Spleen (tissue), 11 donors: ENCODE measurements at regions not wholly inside any gene's neighbourhood (a gene's known extent, or its start where the extent isn't known, plus 50 kb on each side); places are given as distances from the start of the nearest gene placed in this dataset.
A peak's percentile ranks its signal among the peaks of the same experiment; 100 is the strongest.

Experiments used
- DNase-seq: peaks from one replicate; pipeline ENCODE4 v3.0.0-alpha.2; 2020
- H3K27ac ChIP-seq, 8 donors: fragments of 200-600 bp; sonication (generic) in 7 of 8; 1 replicate in 4 of 8; 2 replicates in 4 of 8; pipeline versions ENCODE4 v1.5.0 to v1.8.0; 2016 to 2021; ENCODE audit warnings: inconsistent platforms in 4 of 8, mild to moderate bottlenecking in 4 of 8, moderate library complexity in 1 of 8
- H3K27me3 ChIP-seq, 7 donors: fragments of 200-600 bp; sonication (generic) in 6 of 7; replicated peaks in 1 of 7; 1 replicate in 4 of 7; 2 replicates in 3 of 7; pipeline versions ENCODE4 v1.5.0 to v1.8.0; 2016 to 2021; ENCODE audit warnings: inconsistent platforms in 3 of 7, mild to moderate bottlenecking in 1 of 7
- H3K36me3 ChIP-seq, 6 donors: fragments of 200-600 bp; sonication (generic) in 5 of 6; 1 replicate in 4 of 6; 2 replicates in 2 of 6; pipeline versions ENCODE4 v1.5.0 to v1.8.0; 2016 to 2021; ENCODE audit warnings: inconsistent platforms in 2 of 6
- H3K4me1 ChIP-seq, 6 donors: fragments of 200-600 bp; sonication (generic) in 5 of 6; 1 replicate in 3 of 6; 2 replicates in 3 of 6; pipeline versions ENCODE4 v1.5.0 to v1.8.0; 2016 to 2021; ENCODE audit warnings: inconsistent platforms in 3 of 6
- H3K4me3 ChIP-seq, 8 donors: fragments of 200-600 bp; sonication (generic) in 7 of 8; 1 replicate in 4 of 8; 2 replicates in 4 of 8; pipeline versions ENCODE4 v1.5.0 to v1.8.0; 2016 to 2021; ENCODE audit warnings: inconsistent platforms in 4 of 8, mild to moderate bottlenecking in 4 of 8, moderate library complexity in 2 of 8
- H3K9me3 ChIP-seq, 8 donors: fragments of 200-600 bp; sonication (generic) in 7 of 8; 1 replicate in 4 of 8; 2 replicates in 4 of 8; pipeline versions ENCODE4 v1.5.0 to v1.8.0; 2016 to 2021; ENCODE audit warnings: inconsistent platforms in 4 of 8
- CTCF ChIP-seq, 11 experiments: fragments of 200-600 bp in 7 of 11; fragments of 450-650 bp in 4 of 11; sonication (generic) in 4 of 11; IDR thresholded peaks in 8 of 11; conservative IDR thresholded peaks in 3 of 11; 1 replicate in 7 of 11; 2 replicates in 4 of 11; pipeline versions ENCODE4 v1.4.0 to v1.8.0; 2016 to 2021; ENCODE audit warnings: antibody characterized with exemption in 11 of 11, inconsistent platforms in 4 of 11, mild to moderate bottlenecking in 1 of 11
- POLR2A ChIP-seq, 3 donors: fragments of 450-650 bp; IDR thresholded peaks; one replicate each; pipeline ENCODE4 v1.5.1; 2017; ENCODE audit warnings: antibody characterized with exemption in 3 of 3, mild to moderate bottlenecking in 1 of 3
- POLR2AphosphoS5 ChIP-seq, 3 donors: sonication (generic); formaldehyde crosslinking; IDR thresholded peaks; one replicate each; pipeline ENCODE4 v1.5.1; 2017; ENCODE audit warnings: antibody characterized with exemption in 3 of 3
- WGBS, 5 donors: extraction: QIAGEN DNeasy Blood & Tissue Kit in 3 of 5; methylation state at CpG; one replicate each; pipeline versions ENCODE4 v1.1.5 to v1.1.7; 2013 to 2018; 5-methylcytosine and 5-hydroxymethylcytosine counted together
- intact Hi-C: fragments of 100-400 bp; cut with DNase I; formaldehyde crosslinking; loops from one replicate; pipeline ENCODE4 v1.15.0; 2023; ENCODE audit warnings: low total_unique reads
- donor health status: healthy with polysubstance abuse.
- donor health status: DM: no; HTN: no; CAD: no; lungs with moderate emphysema.
- donor health status: DM: no; HTN: no; CAD: no.
- donor health status: Bipolar disorder and iron deficiency.
- donor health status: healthy.
- donor health status: DM: no; HTN: no; CAD: no.
- donor health status: DM: yes; HTN: yes; CAD: no.

DNA sequence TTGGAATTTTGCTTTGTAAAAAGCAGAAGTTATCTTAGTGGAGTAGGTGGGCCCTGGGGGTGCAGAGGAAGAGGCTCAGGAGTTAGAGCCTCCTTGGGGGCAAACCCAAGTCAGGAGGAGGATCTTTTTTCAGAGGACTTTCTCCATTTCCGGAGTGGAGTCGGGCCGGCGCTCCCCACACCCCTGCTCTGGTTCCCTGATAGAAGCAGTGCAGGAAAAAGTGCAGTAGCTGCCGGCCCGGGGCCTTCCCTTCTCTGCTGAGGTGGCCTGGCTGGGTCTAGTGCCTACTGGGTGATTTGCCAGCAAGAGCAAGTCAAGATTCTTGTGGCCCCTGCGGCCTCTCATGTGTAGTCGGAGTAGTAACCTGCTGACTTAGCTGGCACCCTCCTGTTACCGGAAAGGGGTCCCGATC is 124.2 kb upstream of the HS6ST1 start:
- peak; percentile 76 for DNase-seq
- intact Hi-C loops, result no loop called here
- WGBS, 5 donors, result 22 to 32% (median 25%) methylated on average over 9 to 10 of the region's 10 CpGs

GRCh38 chr2:128444121-128444771 is 125.6 kb upstream of the HS6ST1 start:
- peak overlapping the region in 4 of 8 donors; percentile 59 to 76 (median 68) for H3K27ac ChIP-seq
- DNase-seq, result peak; percentile 69
- 76 to 83% (median 80%) methylated on average over 5 to 7 of the region's 7 CpGs for WGBS, 5 donors
- H3K4me3 ChIP-seq, result no peak overlapping the region
- no peaks in the 10 kb centered on the region for H3K9me3 ChIP-seq
- H3K36me3 ChIP-seq, result no peaks in the 10 kb centered on the region
- TF ChIP-seq CTCF (IDR thresholded peaks at IDR 0.05 in 8 of 11, conservative IDR thresholded peaks at IDR 0.05 in 3 of 11) (no peak), POLR2A (IDR thresholded peaks at IDR 0.05) (no peak), POLR2AphosphoS5 (IDR thresholded peaks at IDR 0.05) (no peak)
- peaks cover 21 to 84% (median 59%) of the 10 kb centered on the region in 6 donors for H3K4me1 ChIP-seq
- intact Hi-C loops, result no loop called here
- peaks cover 0 to 11% (median 0%) of the 10 kb centered on the region in 7 donors for H3K27me3 ChIP-seq

More for the DNA sequence above, 124.2 kb upstream of the HS6ST1 start:
- no peak for TF ChIP-seq POLR2AphosphoS5 (IDR thresholded peaks at IDR 0.05)
- no peak for TF ChIP-seq CTCF (IDR thresholded peaks at IDR 0.05 in 8 of 11, conservative IDR thresholded peaks at IDR 0.05 in 3 of 11)
- TF ChIP-seq POLR2A (IDR thresholded peaks at IDR 0.05), result no peak
- H3K4me3 ChIP-seq, result no peak overlapping the region
- H3K9me3 ChIP-seq, result no peaks in the 10 kb centered on the region
- H3K4me1 ChIP-seq, result peaks cover 21 to 79% (median 59%) of the 10 kb centered on the region in 6 donors
- peak overlapping the region in 6 of 8 donors; percentile 26 to 71 (median 66) for H3K27ac ChIP-seq
- no peaks in the 10 kb centered on the region for H3K36me3 ChIP-seq
- H3K27me3 ChIP-seq, result peaks cover 0 to 11% (median 0%) of the 10 kb centered on the region in 7 donors

DNA sequence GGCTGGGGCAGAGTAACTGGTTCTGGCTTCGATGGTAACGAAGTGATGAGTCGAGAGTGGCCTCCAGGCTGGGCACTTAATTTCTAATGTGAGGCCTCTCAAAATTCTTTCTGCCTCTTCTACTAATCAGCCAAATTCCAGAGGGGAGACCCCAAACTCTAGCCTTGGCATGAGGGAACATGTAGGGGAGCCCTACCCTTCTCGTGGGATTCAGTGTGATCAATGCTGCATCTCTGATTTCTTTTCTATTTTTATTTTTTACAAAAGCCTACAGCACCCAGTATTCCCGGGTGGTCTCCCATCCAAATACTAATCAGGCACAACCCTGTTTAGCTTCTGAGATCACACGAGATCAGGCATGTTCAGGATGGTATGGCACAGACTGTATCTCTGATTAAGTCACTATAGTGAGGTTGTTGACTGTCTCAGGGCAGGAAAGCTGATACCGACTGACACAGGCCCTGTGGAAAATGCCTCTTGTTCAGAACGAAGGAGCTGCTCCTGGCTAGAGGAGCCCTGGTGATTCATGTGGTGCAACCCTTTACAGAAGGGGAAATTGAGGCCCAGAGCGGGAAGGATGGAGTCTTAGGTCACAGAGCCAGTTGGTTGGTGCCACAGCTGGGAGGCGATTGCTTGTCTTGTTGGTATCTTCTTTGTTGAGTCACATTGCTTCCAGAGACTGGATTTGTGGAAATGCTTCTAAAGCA is 126.3 kb upstream of the HS6ST1 start:
- intact Hi-C loops, result no loop called here
- H3K4me3 ChIP-seq, result no peak overlapping the region
- H3K4me1 ChIP-seq, result peaks cover 21 to 89% (median 58%) of the 10 kb centered on the region in 6 donors
- H3K27ac ChIP-seq, result peak overlapping the region in 6 of 8 donors; percentile 54 to 76 (median 68)
- no peaks in the 10 kb centered on the region for H3K36me3 ChIP-seq
- DNase-seq, result no peak
- peaks cover 0 to 11% (median 0%) of the 10 kb centered on the region in 7 donors for H3K27me3 ChIP-seq
- TF ChIP-seq CTCF (IDR thresholded peaks at IDR 0.05 in 8 of 11, conservative IDR thresholded peaks at IDR 0.05 in 3 of 11), result no peak
- no peak for TF ChIP-seq POLR2A (IDR thresholded peaks at IDR 0.05)
- TF ChIP-seq POLR2AphosphoS5 (IDR thresholded peaks at IDR 0.05), result no peak
- 74 to 82% (median 81%) methylated on average over 10 of the region's 10 CpGs for WGBS, 5 donors
- H3K9me3 ChIP-seq, result no peaks in the 10 kb centered on the region

GRCh38 chr2:128445523-128445900 is 126.8 kb upstream of the HS6ST1 start:
- H3K27me3 ChIP-seq, result peaks cover 0 to 11% (median 0%) of the 10 kb centered on the region in 7 donors
- H3K36me3 ChIP-seq, result no peaks in the 10 kb centered on the region
- peak; percentile 72 for DNase-seq
- 50 to 74% (median 56%) methylated on average over 4 of the region's 4 CpGs for WGBS, 5 donors
- H3K9me3 ChIP-seq, result no peaks in the 10 kb centered on the region
- peak overlapping the region in 6 of 8 donors; percentile 54 to 76 (median 68) for H3K27ac ChIP-seq
- H3K4me1 ChIP-seq, result peaks cover 21 to 89% (median 56%) of the 10 kb centered on the region in 6 donors
- TF ChIP-seq POLR2AphosphoS5 (IDR thresholded peaks at IDR 0.05) (peak in 2 of 3 donors; percentile 38 to 53), POLR2A (IDR thresholded peaks at IDR 0.05) (no peak), CTCF (IDR thresholded peaks at IDR 0.05 in 8 of 11, conservative IDR thresholded peaks at IDR 0.05 in 3 of 11) (no peak)
- intact Hi-C loops, result no loop called here
- no peak overlapping the region for H3K4me3 ChIP-seq
